ENCODE measurements at regions not wholly inside any gene's neighbourhood (a gene's known extent, or its start where the extent isn't known, plus 50 kb on each side); places are given as distances from the start of the nearest gene placed in this dataset.

GRCh38 chr1:83717785-83718184 is 281.1 kb downstream of the TTLL7 start:
- TF ChIP-seq POLR2A (IDR thresholded peaks at IDR 0.05; ENCODE audit: low read depth, low read length): no peak
- TF ChIP-seq POLR2AphosphoS5 (IDR thresholded peaks at IDR 0.05; ENCODE audit: low read depth, low read length): no peak
